Right lobe of liver (tissue), 6 donors: ENCODE measurements at regions not wholly inside any gene's neighbourhood (a gene's known extent, or its start where the extent isn't known, plus 50 kb on each side); places are given as distances from the start of the nearest gene placed in this dataset.

ENCODE experiments used
- ATAC-seq, 4 donors: fragments of 200-7000 bp; cut with Tn5 transposase; one replicate each; pipeline ENCODE4 v1.9.1; 2020; ENCODE audit warnings: mild to moderate bottlenecking in 4 of 4, moderate library complexity in 4 of 4
- DNase-seq, 3 donors: peaks; one replicate each; pipeline ENCODE4 v3.0.0-alpha.2; 2020
- H3K27ac ChIP-seq, 3 donors: fragments of 200-600 bp; one replicate each; pipeline ENCODE4 v1.8.0; 2022
- H3K27me3 ChIP-seq, 2 donors: fragments of 200-600 bp; one replicate each; pipeline ENCODE4 v1.8.0; 2022
- H3K36me3 ChIP-seq, 4 donors: fragments of 200-600 bp; sonication (generic) in 1 of 4; one replicate each; pipeline versions ENCODE4 v1.5.1 to v1.8.0; 2017 to 2022; ENCODE audit warnings: control low read depth in 1 of 4
- H3K4me1 ChIP-seq, 4 donors: fragments of 200-600 bp; sonication (generic) in 1 of 4; one replicate each; pipeline versions ENCODE4 v1.5.1 to v1.8.0; 2017 to 2022; ENCODE audit warnings: control low read depth in 1 of 4
- H3K4me3 ChIP-seq, 3 donors: fragments of 200-600 bp; one replicate each; pipeline ENCODE4 v1.8.0; 2022
- H3K9me3 ChIP-seq, 4 donors: fragments of 200-600 bp; sonication (generic) in 1 of 4; one replicate each; pipeline versions ENCODE4 v1.5.1 to v1.8.0; 2017 to 2022; ENCODE audit warnings: control low read depth in 1 of 4
- CTCF ChIP-seq, 4 donors: fragments of 200-600 bp in 3 of 4; fragments of 450-650 bp in 1 of 4; IDR thresholded peaks; one replicate each; pipeline versions ENCODE4 v1.5.1 to v1.8.0; 2016 to 2022; ENCODE audit warnings: antibody characterized with exemption in 4 of 4, mild to moderate bottlenecking in 2 of 4
- POLR2A ChIP-seq: fragments of 450-650 bp; IDR thresholded peaks from one replicate; pipeline ENCODE4 v1.6.1; 2017; ENCODE audit warnings: antibody characterized with exemption, mild to moderate bottlenecking
- WGBS: methylation state at CpG from one replicate; pipeline ENCODE4 v1.1.6; 2018; ENCODE audit warnings: low coverage, low lambda C conversion rate; ENCODE audit not compliant: insufficient coverage; ENCODE audit errors: missing lambda C conversion rate; 5-methylcytosine and 5-hydroxymethylcytosine counted together
- intact Hi-C, 2 donors: fragments of 100-400 bp; cut with DNase I; formaldehyde crosslinking; loops; one replicate each; pipeline versions ENCODE4 v1.11.2 to v1.14.1; 2022
- donor health status: DM: no; HTN: yes; CAD: no.
- donor health status: DM: no; HTN: no; CAD: no.
- donor health status: DM: no; HTN: no; CAD: no.
- donor health status: DM: no; HTN: yes; CAD: no.
- donor health status: DM: no; HTN: yes; CAD: no.

GRCh38 chr4:123104310-123105025, 182.1 kb upstream of the NUDT6 start:
- DNase-seq, result no peak
- Histone ChIP-seq H3K36me3 (no peaks in the 10 kb centered on the region), H3K4me3 (no peak overlapping the region), H3K9me3 (no peaks in the 10 kb centered on the region), H3K27me3 (no peaks in the 10 kb centered on the region), H3K4me1 (no peaks in the 10 kb centered on the region), H3K27ac (no peak overlapping the region)
- intact Hi-C loops, result no loop called here
- no peak for ATAC-seq
- no peak for TF ChIP-seq POLR2A
- no peak for TF ChIP-seq CTCF (IDR thresholded peaks at IDR 0.05)
- WGBS, result 76% methylated on average over 3 of the region's 3 CpGs

DNA sequence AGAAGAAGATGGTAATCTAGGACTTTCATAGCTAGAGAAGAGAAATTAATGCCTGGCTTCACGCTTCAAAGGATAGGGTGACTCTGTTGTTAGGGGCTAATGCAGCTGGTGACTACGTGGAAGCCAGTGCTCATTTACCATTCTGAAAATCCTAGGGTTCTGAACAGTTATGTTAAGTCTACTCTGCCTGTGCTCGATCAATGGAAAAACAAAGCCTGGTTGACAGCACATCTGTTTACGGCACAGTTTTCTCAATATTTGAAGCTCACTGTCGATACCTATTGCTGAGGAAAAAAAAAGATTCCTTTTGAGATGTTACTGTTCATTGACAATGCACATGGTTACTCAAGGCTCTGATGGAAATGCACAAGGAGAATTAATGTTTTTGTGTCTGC, 182.6 kb upstream of the NUDT6 start:
- no peaks in the 10 kb centered on the region for H3K36me3 ChIP-seq

DNA sequence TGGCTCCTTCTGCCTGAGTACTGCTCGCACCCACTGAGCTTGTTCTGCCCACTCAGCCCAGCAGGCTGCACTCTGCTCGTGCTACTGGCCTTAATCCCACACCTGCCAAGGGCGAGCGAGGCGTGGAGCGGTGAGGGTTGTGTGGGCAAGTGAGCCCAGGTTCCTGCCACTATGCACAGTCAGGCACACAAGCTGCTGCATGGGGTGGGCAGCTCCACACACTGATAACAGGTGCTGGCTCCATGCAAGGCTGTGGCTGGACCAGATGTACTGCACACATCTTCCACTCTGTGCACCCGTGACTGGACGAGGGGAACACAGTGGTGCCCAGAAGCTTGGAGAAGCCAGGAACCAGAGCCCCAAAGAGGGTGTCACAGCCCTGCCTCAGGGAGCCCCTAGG, 184.3 kb upstream of the NUDT6 start:
- H3K4me3 ChIP-seq, result no peak overlapping the region
- DNase-seq (no peak), ATAC-seq (no peak)
- no peak overlapping the region for H3K27ac ChIP-seq
- intact Hi-C loops, result no loop called here
- no peaks in the 10 kb centered on the region for H3K4me1 ChIP-seq
- TF ChIP-seq POLR2A (no peak), CTCF (IDR thresholded peaks at IDR 0.05) (no peak)
- H3K9me3 ChIP-seq, result no peaks in the 10 kb centered on the region
- no peaks in the 10 kb centered on the region for H3K36me3 ChIP-seq
- no peaks in the 10 kb centered on the region for H3K27me3 ChIP-seq
- WGBS, result 83% methylated on average over 1 of the region's 8 CpGs

More for the DNA sequence above, 182.6 kb upstream of the NUDT6 start:
- Histone ChIP-seq H3K9me3 (no peaks in the 10 kb centered on the region), H3K4me3 (no peak overlapping the region), H3K27ac (no peak overlapping the region), H3K27me3 (no peaks in the 10 kb centered on the region), H3K4me1 (no peaks in the 10 kb centered on the region)
- no peak for TF ChIP-seq POLR2A
- TF ChIP-seq CTCF (IDR thresholded peaks at IDR 0.05), result no peak
- intact Hi-C loops, result no loop called here
- DNase-seq, result no peak
- no peak for ATAC-seq
- WGBS, result 90% methylated on average over 5 of the region's 5 CpGs

DNA sequence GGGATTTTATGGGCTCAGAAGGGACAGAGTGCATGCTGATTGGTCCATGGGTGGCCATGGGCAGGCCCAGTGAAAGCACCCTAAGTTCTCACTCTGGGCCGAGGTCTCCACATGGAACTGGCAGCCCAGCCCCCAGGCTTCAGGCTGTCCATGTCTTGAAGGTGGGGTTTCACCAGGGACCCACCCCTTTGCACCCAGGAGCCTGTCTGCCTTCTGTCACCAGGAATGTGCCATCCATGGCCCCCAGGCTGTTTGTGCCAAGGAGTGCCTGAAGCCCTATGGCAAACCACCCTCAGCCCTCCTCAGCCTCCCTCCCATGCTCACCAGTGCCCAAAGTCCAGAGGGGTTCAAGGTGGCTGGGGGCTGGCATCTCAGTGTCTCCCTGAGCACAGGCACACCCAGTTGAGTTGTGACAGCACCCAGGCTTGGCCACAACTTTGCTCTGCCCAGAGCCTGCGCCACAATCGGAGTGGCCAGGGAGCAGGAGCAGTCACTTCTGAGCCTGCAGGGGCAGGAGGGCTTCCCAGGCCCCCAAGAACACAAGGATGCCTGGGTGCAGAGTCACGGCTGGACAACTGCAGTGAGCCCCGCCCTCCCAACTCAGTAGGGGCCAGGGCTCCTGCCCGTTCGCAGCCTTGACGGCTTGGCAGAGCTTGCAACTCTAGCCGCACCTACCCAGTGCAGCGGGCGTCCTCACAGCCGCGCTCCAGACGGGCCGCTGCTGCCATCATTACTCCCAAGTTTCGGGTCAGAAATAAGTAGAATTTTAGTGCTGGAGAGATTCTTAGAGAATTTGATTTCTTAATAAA, 185.3 kb upstream of the NUDT6 start:
- Histone ChIP-seq H3K9me3 (no peaks in the 10 kb centered on the region), H3K27me3 (no peaks in the 10 kb centered on the region), H3K27ac (no peak overlapping the region), H3K4me3 (no peak overlapping the region), H3K4me1 (no peaks in the 10 kb centered on the region), H3K36me3 (no peaks in the 10 kb centered on the region)
- 95% methylated on average over 8 of the region's 16 CpGs for WGBS
- ATAC-seq (no peak), DNase-seq (peak in 1 of 3 donors; percentile 14)
- intact Hi-C loops, result no loop called here
- TF ChIP-seq CTCF (IDR thresholded peaks at IDR 0.05) (no peak), POLR2A (no peak)
